HepG2 (cell line): ENCODE measurements at regions not wholly inside any gene's neighbourhood (a gene's known extent, or its start where the extent isn't known, plus 50 kb on each side); places are given as distances from the start of the nearest gene placed in this dataset.

Experiments
- ATAC-seq: fragments of 200-7000 bp; cut with Tn5 transposase; 3 replicates; pipeline ENCODE4 v1.9.1; 2020; ENCODE audit warnings: mild to moderate bottlenecking, moderate library complexity
- BruUV-seq: library from RNA; stranded (reverse); fragments of 400-500 nt; replicated peaks from 2 replicates; lab custom pipeline; 2021; lab: Mats Ljungman, UMichigan
- CTCF ChIA-PET: fragments of 300-600 bp; formaldehyde crosslinking; extraction: SDS; loops from one replicate; lab custom pipeline; 2021; ENCODE audit warnings: low total read pairs, inconsistent platforms, low intra/inter-chr PET ratio; lab: Yijun Ruan, JAX
- POLR2A ChIA-PET: fragments of 350-600 bp; sonication (Branson Sonifier 250); formaldehyde crosslinking; loops from one replicate; lab custom pipeline; 2020; ENCODE audit warnings: antibody characterized with exemption, inconsistent platforms; lab: Yijun Ruan, JAX
- DNase-seq: peaks from one replicate; pipeline ENCODE4 v3.0.0-alpha.2; 2015; ENCODE audit warnings: low spot score
- FAIRE-seq: peaks from 3 replicates; lab custom pipeline; 2011; peaks lifted over from hg19 to GRCh38; lab: Jason Lieb, UNC
- H2AFZ ChIP-seq: one replicate; pipeline ENCODE4 v1.6.1; 2011; ENCODE audit warnings: low read length, inconsistent platforms
- H3K27ac ChIP-seq: fragments of 300-600 bp; 3 replicates; pipeline ENCODE4 v1.8.0; 2011; ENCODE audit warnings: mixed run types, mild to moderate bottlenecking, mixed read lengths, low read length, inconsistent platforms; ENCODE audit not compliant: insufficient read depth; ENCODE audit errors: extremely low read length
- H3K27me3 ChIP-seq, 2 experiments: fragments of 200-600 bp in 1 of 2; 2 replicates in 1 of 2; 3 replicates in 1 of 2; pipeline versions ENCODE4 v1.6.0 to v1.8.0; 2011; ENCODE audit warnings: low read length in 2 of 2, mild to moderate bottlenecking in 2 of 2, moderate library complexity in 2 of 2, inconsistent platforms in 1 of 2; ENCODE audit not compliant: insufficient read depth in 2 of 2, control insufficient read depth in 1 of 2
- H3K36me3 ChIP-seq, 2 experiments: fragments of 200-600 bp in 1 of 2; replicated peaks in 1 of 2; 2 replicates in 1 of 2; 3 replicates in 1 of 2; pipeline versions ENCODE4 v1.5.1 to v1.8.0; 2011; ENCODE audit warnings: low read length in 2 of 2, inconsistent platforms in 1 of 2; ENCODE audit not compliant: insufficient read depth in 2 of 2, control insufficient read depth in 1 of 2
- H3K4me1 ChIP-seq: 2 replicates; pipeline ENCODE4 v1.5.1; 2012; ENCODE audit warnings: low read length, inconsistent platforms; ENCODE audit not compliant: insufficient read depth
- H3K4me2 ChIP-seq: 2 replicates; pipeline ENCODE4 v1.6.0; 2011; ENCODE audit warnings: low read depth, low read length, inconsistent platforms
- H3K4me3 ChIP-seq, 3 experiments: fragments of 200-600 bp in 1 of 3; sonication (generic), shearing (Covaris generic) in 1 of 3; replicated peaks in 1 of 3; 2 replicates each; pipeline ENCODE4 v1.5.1; 2011 to 2016; ENCODE audit warnings: low read length in 3 of 3, inconsistent platforms in 2 of 3, low read depth in 2 of 3, mild to moderate bottlenecking in 2 of 3, control low read depth in 1 of 3, mixed read lengths in 1 of 3; ENCODE audit not compliant: insufficient read depth in 1 of 3
- H3K79me2 ChIP-seq: one replicate; pipeline ENCODE4 v1.6.1; 2011; ENCODE audit warnings: low read length, inconsistent platforms; ENCODE audit not compliant: insufficient read depth
- H3K9ac ChIP-seq: 2 replicates; pipeline ENCODE4 v1.6.0; 2011; ENCODE audit warnings: mild to moderate bottlenecking, low read depth, low read length, inconsistent platforms; ENCODE audit not compliant: insufficient read depth
- H3K9me3 ChIP-seq: 2 replicates; pipeline ENCODE4 v1.5.1; 2012; ENCODE audit warnings: mild to moderate bottlenecking, low read length
- H4K20me1 ChIP-seq: 2 replicates; pipeline ENCODE4 v1.6.0; 2011; ENCODE audit warnings: inconsistent platforms, mild to moderate bottlenecking, low read length, moderate library complexity; ENCODE audit not compliant: insufficient read depth
- ARID5B ChIP-seq: IDR thresholded peaks from 2 replicates; pipeline ENCODE4 v1.4.0; 2020; ENCODE audit warnings: mild to moderate bottlenecking, missing genetic modification reagents
- GABPA ChIP-seq, 2 experiments: IDR thresholded peaks; 2 replicates each; pipeline ENCODE4 v1.6.1; 2011 to 2016; ENCODE audit warnings: low read depth in 2 of 2, low read length in 1 of 2, missing biosample characterization in 1 of 2, missing genetic modification characterization in 1 of 2
- TARDBP ChIP-seq: sonication (generic); formaldehyde crosslinking; IDR thresholded peaks from 2 replicates; pipeline ENCODE4 v1.8.0; 2022; ENCODE audit warnings: mild to moderate bottlenecking, missing genetic modification reagents
- ZNF224 ChIP-seq: sonication (generic); formaldehyde crosslinking; IDR thresholded peaks from 2 replicates; pipeline ENCODE4 v1.5.0; 2020; ENCODE audit warnings: mild to moderate bottlenecking, missing genetic modification reagents
- WGBS: methylation state at CpG from one replicate; pipeline ENCODE4 v1.1.6; 2017; ENCODE audit warnings: low lambda C conversion rate; 5-methylcytosine and 5-hydroxymethylcytosine counted together
- in situ Hi-C: cut with HindIII; loops from 2 replicates; pipeline ENCODE4 v1.10.0; 2017; ENCODE audit warnings: low pct_unique_long_range_greater_than_20kb; ENCODE audit not compliant: extremely low pct_ligation_motif_present
- intact Hi-C: fragments of 100-400 bp; cut with micrococcal nuclease; formaldehyde crosslinking; loops from one replicate; pipeline ENCODE4 v1.10.0; 2022; ENCODE audit not compliant: unreplicated experiment

GRCh38 chr2:239821694-239822075 lies 203.5 kb downstream of the NDUFA10 start (continued):
- TF ChIP-seq ARID5B (CRISPR knock-in tag) = no peak

- Histone ChIP-seq H3K36me3 (no peaks in the 10 kb centered on the region), H3K4me1 (no peaks in the 10 kb centered on the region), H3K4me2 (no peak overlapping the region), H2AFZ (no peak overlapping the region), H3K9ac (no peak overlapping the region), H3K4me3 (no peak overlapping the region), H3K9me3 (no peaks in the 10 kb centered on the region), H3K27me3 (peaks cover 15 to 50% of the 10 kb centered on the region in 2 experiments; a peak in 4 of 5 replicates), H4K20me1 (no peaks in the 10 kb centered on the region), H3K79me2 (no peaks in the 10 kb centered on the region), H3K27ac (no peak overlapping the region)
- in situ Hi-C loops (loop anchor here (5.0 kb wide), 1 partner anchor 321 kb away; the partner anchor contains the start of gene OTOS), intact Hi-C loops (no loop called here)
- no peak for FAIRE-seq
- ChIA-PET POLR2A (no interaction called here), CTCF (no interaction called here)
- ATAC-seq = no peak
- no TSS peak for BruUV-seq
- no peak for DNase-seq
- 13% methylated on average over 13 of the region's 16 CpGs for WGBS
- TF ChIP-seq GABPA (IDR thresholded peaks at IDR 0.05; ENCODE audit: low read depth, low read length) (0 out of 2 replicates have a peak, but pooled peaks have one; percentile 24), GABPA (CRISPR knock-in tag; IDR thresholded peaks at IDR 0.05; ENCODE audit: low read depth) (no peak), ZNF224 (CRISPR knock-in tag) (no peak), TARDBP (CRISPR knock-in tag) (no peak)
These were observed 204.1 kb downstream of the NDUFA10 start for GRCh38 chr2:239820836-239821693.
